Naive thymus-derived CD4-positive, alpha-beta T cell (primary cell): ENCODE measurements at regions not wholly inside any gene's neighbourhood (a gene's known extent, or its start where the extent isn't known, plus 50 kb on each side); places are given as distances from the start of the nearest gene placed in this dataset.

Experiments
- ATAC-seq: fragments of 150-1000 bp; cut with Tn5 transposase; 2 replicates; pipeline ENCODE4 v1.10.0; 2021; ENCODE audit warnings: mild to moderate bottlenecking, moderate library complexity
- CTCF ChIA-PET: fragments of 350-600 bp; sonication (Branson Sonifier 250); formaldehyde crosslinking; loops from one replicate; lab custom pipeline; 2021; ENCODE audit warnings: antibody characterized with exemption; lab: Charles Lee
- POLR2A ChIA-PET: fragments of 350-600 bp; sonication (Branson Sonifier 250); formaldehyde crosslinking; loops from one replicate; lab custom pipeline; 2021; ENCODE audit warnings: antibody characterized with exemption, inconsistent platforms; lab: Charles Lee
- DNase-seq, 9 donors: peaks; one replicate each; pipeline versions ENCODE4 v3.0.0 to v3.0.0-alpha.2; 2020 to 2022; ENCODE audit warnings: mixed read lengths in 1 of 9
- H3K27ac ChIP-seq: one replicate; pipeline ENCODE4 v1.7.0; 2013; ENCODE audit warnings: mild to moderate bottlenecking, low read depth, low read length, moderate library complexity
- H3K27me3 ChIP-seq, 2 donors: one replicate each; pipeline ENCODE4 v1.7.0; 2013; ENCODE audit warnings: low read length in 2 of 2, mild to moderate bottlenecking in 2 of 2, moderate library complexity in 2 of 2; ENCODE audit not compliant: control insufficient read depth in 2 of 2, insufficient read depth in 2 of 2
- H3K36me3 ChIP-seq, 3 experiments: 1 replicate in 2 of 3; 2 replicates in 1 of 3; pipeline ENCODE4 v1.7.0; 2013; ENCODE audit warnings: low read length in 3 of 3, mild to moderate bottlenecking in 3 of 3, moderate library complexity in 1 of 3; ENCODE audit not compliant: insufficient read depth in 3 of 3, control insufficient read depth in 2 of 3
- H3K4me1 ChIP-seq, 2 donors: one replicate each; pipeline ENCODE4 v1.7.0; 2013; ENCODE audit warnings: low read length in 2 of 2, mild to moderate bottlenecking in 2 of 2, moderate library complexity in 1 of 2; ENCODE audit not compliant: control insufficient read depth in 2 of 2, insufficient read depth in 2 of 2
- H3K4me3 ChIP-seq: 2 replicates; pipeline ENCODE4 v1.7.0; 2013; ENCODE audit warnings: mild to moderate bottlenecking, low read length
- H3K9me3 ChIP-seq, 3 experiments: 1 replicate in 2 of 3; 2 replicates in 1 of 3; pipeline ENCODE4 v1.7.0; 2013; ENCODE audit warnings: low read length in 3 of 3; ENCODE audit not compliant: control insufficient read depth in 2 of 3
- H3K27ac Mint-ChIP-seq, 9 donors: one replicate each; pipeline ENCODE4 v1.8.0; 2020 to 2022; ENCODE audit warnings: mixed read lengths in 9 of 9, mild to moderate bottlenecking in 8 of 9, moderate library complexity in 5 of 9, inconsistent platforms in 2 of 9
- H3K27me3 Mint-ChIP-seq, 5 donors: one replicate each; pipeline ENCODE4 v1.8.0; 2021 to 2022; ENCODE audit warnings: mixed read lengths in 5 of 5, mild to moderate bottlenecking in 1 of 5
- H3K36me3 Mint-ChIP-seq, 5 donors: one replicate each; pipeline ENCODE4 v1.8.0; 2020 to 2022; ENCODE audit warnings: mixed read lengths in 5 of 5, mild to moderate bottlenecking in 3 of 5, inconsistent platforms in 1 of 5
- H3K4me1 Mint-ChIP-seq, 7 donors: one replicate each; pipeline ENCODE4 v1.8.0; 2020 to 2022; ENCODE audit warnings: mixed read lengths in 7 of 7, mild to moderate bottlenecking in 3 of 7, inconsistent platforms in 1 of 7
- H3K4me3 Mint-ChIP-seq, 10 donors: one replicate each; pipeline ENCODE4 v1.8.0; 2020 to 2022; ENCODE audit warnings: mild to moderate bottlenecking in 10 of 10, mixed read lengths in 10 of 10, moderate library complexity in 6 of 10, inconsistent platforms in 2 of 10
- H3K9me3 Mint-ChIP-seq, 11 donors: one replicate each; pipeline ENCODE4 v1.8.0; 2020 to 2022; ENCODE audit warnings: mixed read lengths in 11 of 11, mild to moderate bottlenecking in 4 of 11, inconsistent platforms in 1 of 11, moderate library complexity in 1 of 11
- intact Hi-C, 2 donors: fragments of 100-400 bp; cut with micrococcal nuclease; formaldehyde crosslinking; loops; one replicate each; pipeline ENCODE4 v1.15.1; 2023

- Mint-ChIP-seq H3K27ac (no peak overlapping the region), H3K4me1 (peaks cover 0 to 2% (median 0%) of the 10 kb centered on the region in 7 donors), H3K4me3 (no peak overlapping the region), H3K27me3 (peaks cover 0 to 6% (median 0%) of the 10 kb centered on the region in 5 donors), H3K9me3 (peaks cover 0 to 2% (median 0%) of the 10 kb centered on the region in 11 donors), H3K36me3 (no peaks in the 10 kb centered on the region)
- Histone ChIP-seq H3K27ac (no peak overlapping the region), H3K27me3 (no peaks in the 10 kb centered on the region), H3K36me3 (no peaks in the 10 kb centered on the region), H3K4me3 (no peak overlapping the region), H3K4me1 (no peaks in the 10 kb centered on the region), H3K9me3 (no peaks in the 10 kb centered on the region)
- ATAC-seq (no peak), DNase-seq (no peak)
- ChIA-PET POLR2A (no interaction called here), CTCF (no interaction called here)
- intact Hi-C loops: no loop called here
Measured at GRCh38 chr5:179486596-179487051, 63.7 kb upstream of the RUFY1 start.

- H3K36me3 Mint-ChIP-seq: no peaks in the 10 kb centered on the region
- DNase-seq (no peak), ATAC-seq (no peak)
- peaks cover 0 to 2% (median 0%) of the 10 kb centered on the region in 7 donors for H3K4me1 Mint-ChIP-seq
- Histone ChIP-seq H3K27me3 (no peaks in the 10 kb centered on the region), H3K4me3 (no peak overlapping the region), H3K9me3 (no peaks in the 10 kb centered on the region), H3K27ac (no peak overlapping the region), H3K4me1 (no peaks in the 10 kb centered on the region), H3K36me3 (no peaks in the 10 kb centered on the region)
- CTCF ChIA-PET: no interaction called here
- H3K27me3 Mint-ChIP-seq: peaks cover 0 to 1% (median 0%) of the 10 kb centered on the region in 5 donors
- intact Hi-C loops: no loop called here
- peaks cover 0 to 2% (median 0%) of the 10 kb centered on the region in 11 donors for H3K9me3 Mint-ChIP-seq
- POLR2A ChIA-PET: interaction anchor here (0.5 kb wide), 1 partner anchor 141 kb away, joined by 6 read pairs; no protein-coding TSS in a partner anchor
- no peak overlapping the region for H3K27ac Mint-ChIP-seq
- H3K4me3 Mint-ChIP-seq: no peak overlapping the region
Measured at GRCh38 chr5:179485845-179486575, 64.3 kb upstream of the RUFY1 start.

- H3K4me1 ChIP-seq: no peaks in the 10 kb centered on the region
- no peak overlapping the region for H3K27ac Mint-ChIP-seq
- H3K27ac ChIP-seq: no peak overlapping the region
- POLR2A ChIA-PET: no interaction called here
- no peak overlapping the region for H3K4me3 ChIP-seq
- CTCF ChIA-PET: no interaction called here
- H3K36me3 Mint-ChIP-seq: no peaks in the 10 kb centered on the region
- H3K27me3 Mint-ChIP-seq: peaks cover 0 to 1% (median 0%) of the 10 kb centered on the region in 5 donors
- no peaks in the 10 kb centered on the region for H3K36me3 ChIP-seq
- ATAC-seq (no peak), DNase-seq (no peak)
- no peak overlapping the region for H3K4me3 Mint-ChIP-seq
- H3K27me3 ChIP-seq: no peaks in the 10 kb centered on the region
- peaks cover 0 to 10% (median 0%) of the 10 kb centered on the region in 11 donors for H3K9me3 Mint-ChIP-seq
- H3K4me1 Mint-ChIP-seq: peaks cover 0 to 2% (median 0%) of the 10 kb centered on the region in 7 donors
- intact Hi-C loops: no loop called here
- no peaks in the 10 kb centered on the region for H3K9me3 ChIP-seq
Measured at GRCh38 chr5:179484761-179485160, 65.6 kb upstream of the RUFY1 start.

- ChIA-PET CTCF (no interaction called here), POLR2A (no interaction called here)
- intact Hi-C loops: no loop called here
- H3K4me3 Mint-ChIP-seq: no peak overlapping the region
- no peak for DNase-seq
- H3K36me3 Mint-ChIP-seq: no peaks in the 10 kb centered on the region
- H3K9me3 Mint-ChIP-seq: peaks cover 0 to 10% (median 0%) of the 10 kb centered on the region in 11 donors
- ATAC-seq: no peak
- peaks cover 0 to 5% (median 0%) of the 10 kb centered on the region in 5 donors for H3K27me3 Mint-ChIP-seq
- Histone ChIP-seq H3K4me3 (no peak overlapping the region), H3K9me3 (no peaks in the 10 kb centered on the region), H3K4me1 (no peaks in the 10 kb centered on the region), H3K27me3 (no peaks in the 10 kb centered on the region), H3K36me3 (no peaks in the 10 kb centered on the region), H3K27ac (no peak overlapping the region)
- peaks cover 0 to 2% (median 0%) of the 10 kb centered on the region in 7 donors for H3K4me1 Mint-ChIP-seq
- no peak overlapping the region for H3K27ac Mint-ChIP-seq
Measured at GRCh38 chr5:179484201-179484600, 66.2 kb upstream of the RUFY1 start.

- H3K4me1 Mint-ChIP-seq: peaks cover 0 to under 1% (median 0%) of the 10 kb centered on the region in 7 donors
- no peak for DNase-seq
- H3K27me3 ChIP-seq: no peaks in the 10 kb centered on the region
- peaks cover 0 to 3% (median 0%) of the 10 kb centered on the region in 5 donors for H3K36me3 Mint-ChIP-seq
- CTCF ChIA-PET: no interaction called here
- no peak for ATAC-seq
- H3K9me3 Mint-ChIP-seq: peaks cover 0 to 10% (median 0%) of the 10 kb centered on the region in 11 donors
- intact Hi-C loops: no loop called here
- no peak overlapping the region for H3K4me3 ChIP-seq
- no peaks in the 10 kb centered on the region for H3K36me3 ChIP-seq
- H3K27ac ChIP-seq: no peak overlapping the region
- H3K27me3 Mint-ChIP-seq: peaks cover 0 to 29% (median 12%) of the 10 kb centered on the region in 5 donors
- no peak overlapping the region for H3K4me3 Mint-ChIP-seq
- no peak overlapping the region for H3K27ac Mint-ChIP-seq
- H3K9me3 ChIP-seq: no peaks in the 10 kb centered on the region
- H3K4me1 ChIP-seq: no peaks in the 10 kb centered on the region
- POLR2A ChIA-PET: no interaction called here
Measured at GRCh38 chr5:179478624-179479023, 71.7 kb upstream of the RUFY1 start.

- Mint-ChIP-seq H3K36me3 (peaks cover 0 to 3% (median 0%) of the 10 kb centered on the region in 5 donors), H3K27ac (no peak overlapping the region), H3K4me3 (no peak overlapping the region), H3K27me3 (peaks cover 0 to 34% (median 12%) of the 10 kb centered on the region in 5 donors), H3K9me3 (peaks cover 0 to 3% (median 0%) of the 10 kb centered on the region in 11 donors), H3K4me1 (no peaks in the 10 kb centered on the region)
- Histone ChIP-seq H3K27me3 (no peaks in the 10 kb centered on the region), H3K9me3 (no peaks in the 10 kb centered on the region), H3K36me3 (no peaks in the 10 kb centered on the region), H3K27ac (no peak overlapping the region), H3K4me3 (no peak overlapping the region), H3K4me1 (no peaks in the 10 kb centered on the region)
- ATAC-seq: no peak
- POLR2A ChIA-PET: no interaction called here
- DNase-seq: no peak
- intact Hi-C loops: no loop called here
- CTCF ChIA-PET: no interaction called here
Measured at GRCh38 chr5:179475208-179475751, 75.1 kb upstream of the RUFY1 start.
